ENCODE measurements at regions not wholly inside any gene's neighbourhood (a gene's known extent, or its start where the extent isn't known, plus 50 kb on each side); places are given as distances from the start of the nearest gene placed in this dataset.

DNA sequence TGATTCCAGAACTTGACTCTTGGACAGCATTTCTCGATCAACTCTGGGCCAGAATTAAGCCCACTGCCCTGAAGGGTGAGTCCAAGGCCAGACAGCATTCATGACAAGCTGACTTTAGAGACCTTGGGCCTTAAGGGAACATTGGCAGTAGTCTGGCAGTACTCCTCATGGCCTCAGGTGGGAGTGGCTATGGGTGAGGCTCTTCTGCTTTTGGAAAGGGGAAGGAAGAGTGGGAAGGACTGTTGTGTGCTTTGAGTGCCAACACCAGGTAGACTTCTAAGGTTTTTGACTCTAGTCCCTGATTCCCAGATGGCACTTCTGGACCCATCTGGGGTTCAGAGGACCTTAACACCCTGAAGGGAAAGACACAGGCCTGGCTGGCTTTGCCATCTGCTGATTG lies 530.4 kb downstream of the ACTL7B start:
- Histone ChIP-seq H4K20me1 (ENCODE audit: insufficient read depth) (no peaks in the 10 kb centered on the region), H3K79me2 (ENCODE audit: insufficient read depth, low read depth) (no peaks in the 10 kb centered on the region), H2AFZ (ENCODE audit: low read depth) (no peak overlapping the region), H3K4me1 (ENCODE audit: low read depth, poor library complexity, severe bottlenecking) (no peaks in the 10 kb centered on the region), H3K27me3 (ENCODE audit: insufficient read depth, low read depth) (no peaks in the 10 kb centered on the region), H3K4me3 (IDR thresholded peaks at IDR 0.05; ENCODE audit: insufficient read depth, low read depth, low read length) (no peak overlapping the region), H3K4me2 (no peak overlapping the region), H3K9ac (no peak overlapping the region), H3K27ac (no peak overlapping the region), H3K36me3 (ENCODE audit: insufficient read depth) (no peaks in the 10 kb centered on the region)
- TF ChIP-seq CTCF (conservative IDR thresholded peaks at IDR 0.05; ENCODE audit: low read depth, low read length): no peak

DNA sequence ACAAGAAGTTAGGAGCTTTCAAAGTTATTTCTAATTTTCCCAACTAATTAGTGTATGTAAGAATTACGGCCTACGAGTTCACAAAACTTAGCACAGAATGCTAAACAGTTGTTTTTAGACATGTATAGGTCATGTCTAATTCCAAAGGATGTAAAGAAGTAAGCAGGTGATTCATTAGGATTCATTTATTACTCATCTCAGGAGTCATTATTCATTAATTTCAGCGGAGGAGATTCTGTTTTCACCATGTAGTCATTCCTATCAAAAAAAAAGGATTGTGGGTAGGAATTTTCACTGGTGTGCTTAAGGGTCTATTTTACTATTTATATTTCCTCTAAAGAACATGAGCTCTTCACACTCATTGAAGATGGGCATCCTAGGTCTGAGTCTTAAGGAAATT lies 532.2 kb downstream of the ACTL7B start:
- H3K9ac ChIP-seq: no peak overlapping the region
- H3K4me3 ChIP-seq (IDR thresholded peaks at IDR 0.05; ENCODE audit: insufficient read depth, low read depth, low read length): no peak overlapping the region
- H3K79me2 ChIP-seq (ENCODE audit: insufficient read depth, low read depth): no peaks in the 10 kb centered on the region
- H2AFZ ChIP-seq (ENCODE audit: low read depth): no peak overlapping the region
- no peaks in the 10 kb centered on the region for H4K20me1 ChIP-seq (ENCODE audit: insufficient read depth)
- no peaks in the 10 kb centered on the region for H3K4me1 ChIP-seq (ENCODE audit: low read depth, poor library complexity, severe bottlenecking)
- no peak for TF ChIP-seq CTCF (conservative IDR thresholded peaks at IDR 0.05; ENCODE audit: low read depth, low read length)
- H3K36me3 ChIP-seq (ENCODE audit: insufficient read depth): no peaks in the 10 kb centered on the region
- no peak overlapping the region for H3K27ac ChIP-seq
- H3K4me2 ChIP-seq: no peak overlapping the region
- H3K27me3 ChIP-seq (ENCODE audit: insufficient read depth, low read depth): no peaks in the 10 kb centered on the region

DNA sequence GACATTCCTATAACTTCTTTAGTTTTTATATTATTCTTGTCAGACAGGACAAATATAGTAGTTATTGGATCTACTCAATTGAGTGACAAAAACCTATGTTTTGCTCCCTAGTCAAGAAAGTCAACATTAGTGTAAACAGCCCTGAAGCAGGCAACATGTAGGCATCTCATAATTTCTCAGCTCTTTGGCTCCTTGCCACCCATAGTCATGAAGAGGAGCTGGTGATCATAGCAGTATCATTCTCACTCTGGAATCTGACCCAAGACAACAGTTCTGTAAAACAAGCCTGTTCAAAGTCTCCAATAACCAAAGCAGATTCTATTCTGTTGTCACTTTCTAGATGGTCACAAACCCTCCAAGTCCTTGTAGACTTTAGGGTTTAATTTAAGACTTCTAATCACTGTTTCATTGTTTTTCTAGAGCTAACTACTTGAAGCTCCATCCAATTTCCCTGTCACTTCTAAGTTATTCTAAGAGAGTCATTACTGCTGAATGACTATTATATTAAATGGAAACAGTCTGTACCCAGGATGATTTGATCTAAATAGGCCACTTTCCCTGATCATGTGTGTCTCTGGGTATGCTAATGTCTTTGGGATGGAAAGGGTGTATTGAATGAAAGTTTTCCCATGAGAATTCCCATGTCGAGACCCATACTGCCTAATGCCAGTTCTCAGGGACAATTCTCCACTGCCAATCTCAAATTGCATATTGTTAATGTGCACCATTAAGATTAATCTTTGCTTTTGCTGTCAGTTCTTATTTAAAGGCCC lies 533.3 kb downstream of the ACTL7B start:
- no peak for TF ChIP-seq CTCF (conservative IDR thresholded peaks at IDR 0.05; ENCODE audit: low read depth, low read length)
- no peaks in the 10 kb centered on the region for H3K27me3 ChIP-seq (ENCODE audit: insufficient read depth, low read depth)

GRCh38 chr9:108316630-108317029 lies 539.2 kb downstream of the ACTL7B start:
- Histone ChIP-seq H3K4me3 (IDR thresholded peaks at IDR 0.05; ENCODE audit: insufficient read depth, low read depth, low read length) (no peak overlapping the region), H3K36me3 (ENCODE audit: insufficient read depth) (no peaks in the 10 kb centered on the region), H3K27ac (no peak overlapping the region), H3K4me2 (no peak overlapping the region), H3K27me3 (ENCODE audit: insufficient read depth, low read depth) (no peaks in the 10 kb centered on the region), H4K20me1 (ENCODE audit: insufficient read depth) (no peaks in the 10 kb centered on the region), H3K9ac (no peak overlapping the region), H3K4me1 (ENCODE audit: low read depth, poor library complexity, severe bottlenecking) (no peaks in the 10 kb centered on the region), H2AFZ (ENCODE audit: low read depth) (no peak overlapping the region), H3K79me2 (ENCODE audit: insufficient read depth, low read depth) (no peaks in the 10 kb centered on the region)
- TF ChIP-seq CTCF (conservative IDR thresholded peaks at IDR 0.05; ENCODE audit: low read depth, low read length): no peak

More for the DNA sequence above, 533.3 kb downstream of the ACTL7B start:
- Histone ChIP-seq H2AFZ (ENCODE audit: low read depth) (no peak overlapping the region), H3K27ac (no peak overlapping the region), H3K4me2 (no peak overlapping the region), H3K9ac (no peak overlapping the region), H3K4me1 (ENCODE audit: low read depth, poor library complexity, severe bottlenecking) (no peaks in the 10 kb centered on the region), H3K79me2 (ENCODE audit: insufficient read depth, low read depth) (no peaks in the 10 kb centered on the region), H3K4me3 (IDR thresholded peaks at IDR 0.05; ENCODE audit: insufficient read depth, low read depth, low read length) (no peak overlapping the region), H3K36me3 (ENCODE audit: insufficient read depth) (no peaks in the 10 kb centered on the region), H4K20me1 (ENCODE audit: insufficient read depth) (no peaks in the 10 kb centered on the region)

Measured in KMS-11 (cell line).